Parathyroid adenoma (tissue), 2 donors: ENCODE measurements at regions not wholly inside any gene's neighbourhood (a gene's known extent, or its start where the extent isn't known, plus 50 kb on each side); places are given as distances from the start of the nearest gene placed in this dataset.

ENCODE experiments used
- H2AFZ ChIP-seq: fragments of 300-600 bp; sonication (generic); one replicate; pipeline ENCODE4 v1.7.0; 2017; ENCODE audit warnings: antibody characterized with exemption, mild to moderate bottlenecking
- H3K27ac ChIP-seq: fragments of 300-600 bp; sonication (generic); one replicate; pipeline ENCODE4 v1.7.0; 2017
- H3K27me3 ChIP-seq: fragments of 300-600 bp; sonication (generic); one replicate; pipeline ENCODE4 v1.7.0; 2017; ENCODE audit warnings: low read length; ENCODE audit not compliant: control insufficient read depth, insufficient read depth
- H3K36me3 ChIP-seq: fragments of 300-600 bp; sonication (generic); one replicate; pipeline ENCODE4 v1.7.0; 2017; ENCODE audit warnings: low read length; ENCODE audit not compliant: control insufficient read depth, insufficient read depth
- H3K4me1 ChIP-seq: fragments of 300-600 bp; sonication (generic); one replicate; pipeline ENCODE4 v1.7.0; 2017; ENCODE audit warnings: control low read depth
- H3K4me2 ChIP-seq: fragments of 300-600 bp; sonication (generic); one replicate; pipeline ENCODE4 v1.7.0; 2017; ENCODE audit warnings: low read length
- H3K4me3 ChIP-seq: fragments of 300-600 bp; sonication (generic); one replicate; pipeline ENCODE4 v1.7.0; 2017; ENCODE audit warnings: low read depth, low read length
- H3K79me2 ChIP-seq: fragments of 300-600 bp; sonication (generic); one replicate; pipeline ENCODE4 v1.7.0; 2017; ENCODE audit warnings: control low read depth
- H3K9ac ChIP-seq: fragments of 300-600 bp; sonication (generic); one replicate; pipeline ENCODE4 v1.7.0; 2017; ENCODE audit warnings: mild to moderate bottlenecking
- H3K9me3 ChIP-seq: fragments of 300-600 bp; sonication (generic); one replicate; pipeline ENCODE4 v1.7.0; 2017; ENCODE audit warnings: low read length; ENCODE audit not compliant: control insufficient read depth
- CTCF ChIP-seq: fragments of 300-600 bp; sonication (generic); IDR thresholded peaks from one replicate; pipeline ENCODE4 v1.7.0; 2017; ENCODE audit warnings: antibody characterized with exemption, mild to moderate bottlenecking
- donor health status: primary hyperparathyroidism.

- no peak overlapping the region for H3K4me3 ChIP-seq
- no peaks in the 10 kb centered on the region for H3K9me3 ChIP-seq
- no peaks in the 10 kb centered on the region for H3K4me1 ChIP-seq
- H2AFZ ChIP-seq: no peak overlapping the region
- H3K36me3 ChIP-seq: no peaks in the 10 kb centered on the region
- peak; percentile 22 for TF ChIP-seq CTCF
- no peak overlapping the region for H3K27ac ChIP-seq
- H3K4me2 ChIP-seq: no peak overlapping the region
- no peaks in the 10 kb centered on the region for H3K27me3 ChIP-seq
- no peak overlapping the region for H3K9ac ChIP-seq
- no peaks in the 10 kb centered on the region for H3K79me2 ChIP-seq
Measured at GRCh38 chr3:70550723-70551319, 238.4 kb upstream of the MDFIC2 start.

- Histone ChIP-seq H3K27ac (no peak overlapping the region), H3K4me1 (no peaks in the 10 kb centered on the region), H3K36me3 (no peaks in the 10 kb centered on the region), H3K79me2 (no peaks in the 10 kb centered on the region), H3K9me3 (no peaks in the 10 kb centered on the region), H3K4me3 (no peak overlapping the region), H3K4me2 (no peak overlapping the region), H3K27me3 (no peaks in the 10 kb centered on the region), H3K9ac (no peak overlapping the region), H2AFZ (no peak overlapping the region)
- TF ChIP-seq CTCF: no peak
Measured at GRCh38 chr3:70546679-70547078, 234.2 kb upstream of the MDFIC2 start.

DNA sequence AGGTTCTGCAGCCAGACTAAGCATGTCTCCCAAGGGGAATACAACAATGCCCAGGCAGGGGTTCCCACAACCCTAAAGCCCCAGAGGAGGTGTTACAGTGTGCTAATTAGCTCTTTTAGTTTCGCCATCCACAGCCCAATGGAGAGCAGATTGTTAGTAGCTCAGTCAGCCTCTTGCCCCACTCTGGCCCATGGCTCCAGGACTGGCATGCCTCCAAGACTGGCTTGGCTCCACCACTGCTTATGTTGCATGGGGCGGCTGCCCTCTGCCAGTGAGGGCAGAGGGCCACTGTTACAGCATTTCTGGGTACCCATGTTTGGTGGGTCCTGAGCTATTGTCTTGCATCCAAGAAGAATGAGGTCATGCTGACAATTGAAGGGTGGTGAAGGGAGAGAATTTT is 231.1 kb upstream of the MDFIC2 start:
- Histone ChIP-seq H3K36me3 (no peaks in the 10 kb centered on the region), H3K4me1 (no peaks in the 10 kb centered on the region), H3K79me2 (no peaks in the 10 kb centered on the region), H3K9ac (no peak overlapping the region), H3K27ac (no peak overlapping the region), H3K4me3 (no peak overlapping the region), H3K4me2 (no peak overlapping the region), H3K27me3 (no peaks in the 10 kb centered on the region), H3K9me3 (no peaks in the 10 kb centered on the region), H2AFZ (no peak overlapping the region)
- no peak for TF ChIP-seq CTCF

DNA sequence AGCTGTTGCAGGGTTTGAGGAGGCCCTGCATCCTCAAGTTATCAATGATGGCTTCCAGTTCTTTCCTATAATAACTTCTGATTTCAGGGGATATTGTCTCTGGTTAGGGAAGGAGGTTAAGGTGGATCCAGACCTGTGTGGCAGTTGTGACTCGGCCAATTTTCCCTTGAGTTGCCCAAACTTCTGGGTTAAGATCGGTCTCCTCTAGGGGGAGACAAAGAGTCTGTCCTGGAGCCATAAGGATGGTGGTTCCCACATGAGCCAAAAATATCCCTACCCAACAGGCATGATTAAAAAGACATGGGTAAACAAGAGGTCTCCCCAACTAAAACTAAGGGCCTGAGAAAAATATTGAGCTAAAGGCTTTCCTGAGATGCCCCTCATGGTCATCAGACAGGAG is 227.5 kb upstream of the MDFIC2 start:
- H2AFZ ChIP-seq: no peak overlapping the region
- H3K36me3 ChIP-seq: no peaks in the 10 kb centered on the region
- H3K4me1 ChIP-seq: no peaks in the 10 kb centered on the region
- TF ChIP-seq CTCF: no peak
- no peaks in the 10 kb centered on the region for H3K27me3 ChIP-seq
- no peak overlapping the region for H3K4me3 ChIP-seq
- no peak overlapping the region for H3K27ac ChIP-seq
- no peak overlapping the region for H3K9ac ChIP-seq
- H3K79me2 ChIP-seq: no peaks in the 10 kb centered on the region
- H3K4me2 ChIP-seq: no peak overlapping the region
- H3K9me3 ChIP-seq: no peaks in the 10 kb centered on the region

- H3K27me3 ChIP-seq: no peaks in the 10 kb centered on the region
- H3K9ac ChIP-seq: no peak overlapping the region
- H3K4me2 ChIP-seq: no peak overlapping the region
Measured at GRCh38 chr3:70532806-70533205, 220.4 kb upstream of the MDFIC2 start.

More at GRCh38 chr3:70532806-70533205, 220.4 kb upstream of the MDFIC2 start:
- Histone ChIP-seq H2AFZ (no peak overlapping the region), H3K4me3 (no peak overlapping the region), H3K36me3 (no peaks in the 10 kb centered on the region), H3K79me2 (no peaks in the 10 kb centered on the region), H3K27ac (no peak overlapping the region), H3K4me1 (no peaks in the 10 kb centered on the region), H3K9me3 (no peaks in the 10 kb centered on the region)
- TF ChIP-seq CTCF: no peak
